Retinal pigment epithelial cell (primary cell): ENCODE measurements at regions not wholly inside any gene's neighbourhood (a gene's known extent, or its start where the extent isn't known, plus 50 kb on each side); places are given as distances from the start of the nearest gene placed in this dataset.

Source experiments
- DNase-seq: peaks from one replicate; pipeline ENCODE4 v3.0.0-alpha.2; 2010; ENCODE audit warnings: low read depth
- H3K4me3 ChIP-seq: 2 replicates; pipeline ENCODE4 v1.5.1; 2011; ENCODE audit warnings: mild to moderate bottlenecking, low read length, control low read depth, moderate library complexity
- TF ChIP-seq, protein P1 (sequence below): conservative IDR thresholded peaks from 2 replicates; pipeline ENCODE4 v1.5.1; 2011; ENCODE audit warnings: low read depth, low read length, control low read depth, inconsistent platforms

DNA sequence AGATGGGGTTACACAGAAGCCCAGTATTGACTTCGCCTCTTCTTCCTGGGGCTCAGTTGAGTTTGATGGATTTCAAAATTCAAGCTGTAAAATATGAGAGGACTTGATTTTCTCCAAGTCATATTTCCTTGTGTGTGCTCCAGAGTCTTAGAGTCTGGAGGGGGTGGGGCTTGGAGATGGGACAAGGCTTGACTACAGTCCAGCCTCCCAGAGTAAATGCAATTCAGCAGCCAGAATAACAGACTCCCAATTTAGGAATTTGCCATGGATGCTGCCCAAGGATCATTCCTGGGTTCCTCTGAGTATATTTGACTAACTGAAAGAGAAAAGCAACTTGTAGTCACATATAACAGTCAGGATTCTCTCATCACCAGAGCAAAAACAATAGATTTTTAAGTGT is 53.7 kb upstream of the RBPJ start:
- no peak overlapping the region for H3K4me3 ChIP-seq
- TF ChIP-seq, protein P1, sequence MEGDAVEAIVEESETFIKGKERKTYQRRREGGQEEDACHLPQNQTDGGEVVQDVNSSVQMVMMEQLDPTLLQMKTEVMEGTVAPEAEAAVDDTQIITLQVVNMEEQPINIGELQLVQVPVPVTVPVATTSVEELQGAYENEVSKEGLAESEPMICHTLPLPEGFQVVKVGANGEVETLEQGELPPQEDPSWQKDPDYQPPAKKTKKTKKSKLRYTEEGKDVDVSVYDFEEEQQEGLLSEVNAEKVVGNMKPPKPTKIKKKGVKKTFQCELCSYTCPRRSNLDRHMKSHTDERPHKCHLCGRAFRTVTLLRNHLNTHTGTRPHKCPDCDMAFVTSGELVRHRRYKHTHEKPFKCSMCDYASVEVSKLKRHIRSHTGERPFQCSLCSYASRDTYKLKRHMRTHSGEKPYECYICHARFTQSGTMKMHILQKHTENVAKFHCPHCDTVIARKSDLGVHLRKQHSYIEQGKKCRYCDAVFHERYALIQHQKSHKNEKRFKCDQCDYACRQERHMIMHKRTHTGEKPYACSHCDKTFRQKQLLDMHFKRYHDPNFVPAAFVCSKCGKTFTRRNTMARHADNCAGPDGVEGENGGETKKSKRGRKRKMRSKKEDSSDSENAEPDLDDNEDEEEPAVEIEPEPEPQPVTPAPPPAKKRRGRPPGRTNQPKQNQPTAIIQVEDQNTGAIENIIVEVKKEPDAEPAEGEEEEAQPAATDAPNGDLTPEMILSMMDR, result no peak
- no peak for DNase-seq

DNA sequence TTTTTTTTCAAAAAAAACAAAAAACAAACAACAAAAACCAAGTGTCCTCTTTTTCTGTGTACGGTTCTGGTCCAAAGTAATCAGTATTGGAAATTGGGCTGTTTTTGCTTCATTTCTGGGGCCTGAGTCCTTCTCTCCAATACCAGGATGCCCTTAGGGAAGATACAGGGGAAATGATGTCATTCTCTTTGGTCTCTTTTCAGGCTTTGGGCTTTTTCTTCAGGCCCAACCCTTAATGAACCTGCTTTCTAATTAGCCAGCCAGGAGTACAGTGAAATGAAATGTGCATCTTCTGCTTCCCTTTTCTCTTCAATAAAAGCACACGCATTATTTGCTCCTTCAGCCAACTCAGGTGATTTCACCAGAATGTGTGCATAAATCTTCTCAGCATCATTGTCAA is 52.6 kb upstream of the RBPJ start:
- H3K4me3 ChIP-seq, result no peak overlapping the region
- TF ChIP-seq, protein P1, result no peak
- no peak for DNase-seq

DNA sequence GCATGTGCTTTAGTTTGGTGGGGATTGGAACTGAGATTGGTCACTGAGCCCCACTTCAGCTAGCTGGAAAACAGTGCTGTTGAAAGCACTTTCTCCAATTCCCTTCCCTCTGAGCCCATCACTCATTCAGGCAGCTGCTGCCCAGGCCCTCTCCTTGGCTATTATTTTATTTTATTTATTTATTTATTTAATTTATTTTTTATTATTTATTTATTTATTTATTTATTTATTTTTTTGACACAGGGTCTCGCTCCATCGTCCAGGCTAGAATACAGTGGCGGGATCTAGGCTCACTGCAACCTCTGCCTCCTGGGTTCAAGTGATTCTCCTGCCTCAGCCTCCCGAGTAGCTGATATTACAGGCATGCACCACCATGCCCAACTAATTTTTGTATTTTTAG is 51.8 kb upstream of the RBPJ start:
- H3K4me3 ChIP-seq, result no peak overlapping the region
- no peak for DNase-seq
- TF ChIP-seq, protein P1, result no peak
